HG03575 (cell line): ENCODE measurements at regions not wholly inside any gene's neighbourhood (a gene's known extent, or its start where the extent isn't known, plus 50 kb on each side); places are given as distances from the start of the nearest gene placed in this dataset.

ENCODE experiments used
- ATAC-seq: cut with Tn5 transposase; IDR thresholded peaks from one replicate; pipeline ENCODE4 v1.9.1; 2021; ENCODE audit not compliant: unreplicated experiment, insufficient number of reproducible peaks, low FRiP score; ENCODE audit errors: extremely low read depth

- ATAC-seq = no peak
Measured at GRCh38 chr4:32147446-32148085, 1427.4 kb downstream of the PCDH7 start.

GRCh38 chr4:32148111-32148666 lies 1428.0 kb downstream of the PCDH7 start:
- no peak for ATAC-seq

- ATAC-seq = no peak
Measured at GRCh38 chr4:32158961-32159360, 1438.8 kb downstream of the PCDH7 start.

- ATAC-seq = no peak
Measured at GRCh38 chr4:32161392-32161791, 1441.2 kb downstream of the PCDH7 start.

GRCh38 chr4:32163125-32163524 lies 1443.0 kb downstream of the PCDH7 start:
- no peak for ATAC-seq

GRCh38 chr4:32169841-32170240 lies 1449.7 kb downstream of the PCDH7 start:
- no peak for ATAC-seq

- ATAC-seq = no peak
Measured at GRCh38 chr4:32172086-32172485, 1451.9 kb downstream of the PCDH7 start.

- ATAC-seq = no peak
Measured at GRCh38 chr4:32172761-32173160, 1452.6 kb downstream of the PCDH7 start.

- no peak for ATAC-seq
Measured at GRCh38 chr4:32180086-32180485, 1459.9 kb downstream of the PCDH7 start.

GRCh38 chr4:32184186-32184585 lies 1464.0 kb downstream of the PCDH7 start:
- no peak for ATAC-seq

- ATAC-seq = no peak
Measured at GRCh38 chr4:32189130-32189529, 1469.0 kb downstream of the PCDH7 start.

- no peak for ATAC-seq
Measured at GRCh38 chr4:32189788-32190187, 1469.6 kb downstream of the PCDH7 start.

- no peak for ATAC-seq
Measured at GRCh38 chr4:32191961-32192360, 1471.8 kb downstream of the PCDH7 start.

GRCh38 chr4:32192363-32192762 lies 1472.2 kb downstream of the PCDH7 start:
- no peak for ATAC-seq

- ATAC-seq = no peak
Measured at GRCh38 chr4:32192991-32193390, 1472.8 kb downstream of the PCDH7 start.

GRCh38 chr4:32196950-32197688 lies 1477.0 kb downstream of the PCDH7 start:
- ATAC-seq = no peak

GRCh38 chr4:32199639-32200038 lies 1479.5 kb downstream of the PCDH7 start:
- ATAC-seq = no peak

- ATAC-seq = no peak
Measured at GRCh38 chr4:32203340-32203739, 1483.2 kb downstream of the PCDH7 start.

GRCh38 chr4:32206756-32207155 lies 1486.6 kb downstream of the PCDH7 start:
- ATAC-seq = no peak

- no peak for ATAC-seq
Measured at GRCh38 chr4:32207456-32207855, 1487.3 kb downstream of the PCDH7 start.
